AG08395 (cell line): ENCODE measurements at regions not wholly inside any gene's neighbourhood (a gene's known extent, or its start where the extent isn't known, plus 50 kb on each side); places are given as distances from the start of the nearest gene placed in this dataset.

Experiments used
- DNase-seq: peaks from one replicate; pipeline ENCODE4 v3.0.0; 2012; ENCODE audit warnings: mixed read lengths, low spot score

DNA sequence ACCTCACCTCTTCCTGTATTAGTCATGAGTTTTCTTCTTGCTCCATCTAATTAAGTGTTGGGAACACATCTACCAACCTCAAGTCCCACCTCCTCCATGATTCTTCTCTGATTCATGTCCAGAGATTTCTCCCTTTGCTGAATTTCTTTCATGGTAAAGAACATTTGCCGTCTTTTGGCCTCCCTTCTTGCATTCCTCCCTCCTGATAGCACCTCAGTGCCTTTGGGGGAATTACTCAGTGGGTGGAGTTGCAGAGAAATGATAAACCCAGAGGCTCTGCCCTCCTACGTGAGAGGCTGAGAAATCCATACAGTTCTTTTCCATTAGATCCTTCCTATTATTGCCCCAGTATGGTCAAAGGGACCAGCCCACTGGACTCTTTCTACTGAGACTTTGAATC lies 651.9 kb downstream of the SLC4A3 start:
- peak; percentile 62 for DNase-seq

DNA sequence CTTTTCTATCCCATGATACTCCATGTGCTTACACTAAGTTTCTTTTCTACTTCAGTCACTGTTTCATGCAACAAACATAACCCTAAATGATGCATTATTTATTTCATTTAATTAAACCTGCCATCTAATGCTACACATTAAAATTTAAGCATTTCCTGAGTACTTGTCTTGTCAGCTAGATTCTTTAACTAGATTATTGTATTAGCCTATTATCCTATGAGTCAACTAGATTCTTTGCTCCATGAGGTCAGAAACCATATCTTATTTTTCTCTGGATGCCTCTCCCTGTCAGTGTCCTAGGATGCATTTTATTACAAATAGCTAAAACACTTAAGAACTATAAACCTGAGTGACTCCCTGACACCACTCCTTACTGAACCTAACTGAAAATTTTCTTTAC lies 652.4 kb downstream of the SLC4A3 start:
- DNase-seq: peak; percentile 25

DNA sequence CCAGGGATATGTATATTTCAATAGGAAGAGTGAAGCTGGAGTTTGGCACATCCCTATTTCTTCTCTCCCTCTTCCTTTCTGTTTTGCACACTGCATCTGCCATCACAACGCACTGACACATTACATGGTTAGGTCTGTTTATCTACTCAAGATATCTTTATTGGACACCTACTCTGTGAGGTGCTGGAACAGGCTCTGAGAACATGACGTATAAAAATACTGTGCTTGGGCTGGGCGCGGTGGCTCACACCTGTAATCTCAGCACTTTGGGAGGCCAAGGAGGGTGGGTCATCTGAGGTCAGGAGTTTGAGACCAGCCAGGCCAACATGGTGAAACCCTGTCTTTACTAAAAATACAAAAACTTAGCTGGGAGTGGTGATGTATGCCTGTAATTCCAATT lies 653.3 kb downstream of the SLC4A3 start:
- DNase-seq: no peak

DNA sequence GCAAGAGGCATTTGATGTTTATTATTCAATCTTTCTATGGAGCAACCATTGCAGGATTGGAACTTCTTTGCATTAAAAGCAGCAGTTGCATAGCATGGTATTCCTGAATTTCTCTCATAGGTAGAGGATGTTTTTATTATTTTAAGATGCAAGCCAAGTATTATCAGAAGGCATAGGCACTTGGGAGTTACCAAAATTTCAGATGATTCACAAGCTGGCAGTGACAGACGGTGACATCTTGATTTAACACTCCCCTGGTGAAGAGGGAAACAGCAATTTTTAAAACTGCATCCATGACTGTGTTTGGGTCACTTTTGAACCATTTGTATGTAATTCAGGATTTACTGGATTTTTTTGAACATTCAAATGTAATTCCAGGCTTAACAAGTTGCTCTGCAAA lies 654.3 kb downstream of the SLC4A3 start:
- no peak for DNase-seq

DNA sequence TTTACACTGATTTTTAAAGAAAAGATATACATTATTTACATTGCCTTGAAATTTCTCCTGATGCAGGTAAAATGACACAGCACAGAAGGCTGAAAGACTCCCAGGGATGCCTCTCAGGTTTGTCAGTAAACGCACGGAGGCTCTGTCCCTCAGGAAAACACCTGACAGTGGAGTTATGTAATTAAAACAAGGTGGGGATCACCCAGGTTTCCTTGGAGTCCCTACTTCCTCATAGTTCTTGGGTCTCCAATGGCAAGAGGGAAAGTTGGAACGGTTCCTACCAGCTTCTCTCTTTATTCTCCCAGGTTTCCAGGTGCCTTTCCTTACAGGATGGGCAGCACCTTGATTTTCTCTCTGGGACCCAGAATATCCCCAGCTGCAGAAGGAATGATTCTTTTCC lies 654.8 kb downstream of the SLC4A3 start:
- DNase-seq: no peak

DNA sequence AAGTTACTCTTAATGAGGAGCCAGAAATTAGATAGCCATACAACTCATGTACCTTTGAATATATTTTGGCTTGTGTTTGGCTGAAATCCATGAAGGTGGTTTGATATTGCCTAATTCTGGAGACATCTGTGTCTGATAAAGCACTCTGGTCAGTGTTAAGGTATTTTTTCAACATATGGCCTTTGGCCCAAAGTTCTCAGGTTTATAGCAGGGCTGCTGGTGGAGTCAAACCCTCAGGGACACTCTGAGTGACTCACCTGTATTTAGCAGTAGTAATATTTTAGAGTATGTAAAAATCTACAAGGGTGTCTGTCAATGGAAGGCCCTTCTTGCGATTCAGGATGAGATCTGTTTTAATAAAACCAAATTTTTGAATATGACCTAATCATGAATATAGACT lies 666.5 kb downstream of the SLC4A3 start:
- no peak for DNase-seq

DNA sequence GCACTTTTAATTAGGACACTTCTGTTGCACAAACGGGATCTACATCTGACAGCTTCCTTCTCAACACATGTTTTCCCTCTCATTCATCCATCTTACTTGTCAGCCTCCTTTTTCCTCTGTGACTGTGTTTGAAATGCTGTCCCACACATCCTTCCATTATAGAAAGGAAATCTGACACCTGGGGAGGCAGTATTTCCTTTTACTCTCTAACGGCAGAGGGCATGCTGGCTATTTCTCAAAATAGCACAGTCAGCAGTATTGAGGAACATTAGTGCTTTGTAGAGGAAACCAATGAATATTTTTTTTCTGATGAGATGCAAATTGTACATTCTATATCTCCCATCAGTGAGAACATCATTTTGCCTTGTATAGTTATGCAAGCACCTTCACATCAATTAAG lies 668.7 kb downstream of the SLC4A3 start:
- DNase-seq: no peak

DNA sequence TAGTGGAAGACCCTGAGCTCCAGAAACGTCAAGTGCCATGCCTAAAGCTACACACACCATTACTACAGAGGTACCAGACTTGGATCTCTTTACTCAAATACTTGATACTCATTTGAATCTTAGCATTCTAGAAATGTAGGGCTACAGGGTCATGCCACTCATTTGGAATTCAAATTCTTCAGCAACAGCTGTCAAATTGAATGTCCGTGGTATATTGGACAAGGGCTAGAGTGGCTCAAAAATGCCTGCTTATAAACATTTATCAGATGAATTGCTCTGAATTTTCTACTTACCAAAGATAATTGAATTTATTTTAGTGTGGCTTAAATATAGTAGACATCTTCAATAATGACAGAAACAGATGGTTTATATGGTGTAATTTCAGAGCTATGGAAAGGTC lies 669.7 kb downstream of the SLC4A3 start:
- DNase-seq: no peak

DNA sequence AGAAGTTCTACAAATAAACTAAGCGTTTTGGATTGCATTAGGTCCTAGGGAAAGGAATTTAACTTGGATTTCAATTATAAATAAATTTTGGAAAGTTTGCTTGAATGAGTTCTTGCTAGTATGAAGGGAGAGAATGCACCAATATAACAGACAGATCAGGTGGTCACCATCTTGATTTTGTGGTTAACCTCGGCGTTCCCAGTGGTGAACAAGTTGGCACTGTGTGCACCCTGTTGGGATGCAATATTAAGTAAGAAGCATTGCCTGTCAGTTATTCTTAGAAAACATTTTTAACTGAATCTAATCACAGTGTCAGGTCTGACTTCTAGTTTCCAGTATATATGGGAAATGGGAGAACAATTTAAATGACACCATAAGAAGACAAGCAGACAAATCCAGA lies 673.4 kb downstream of the SLC4A3 start:
- no peak for DNase-seq

DNA sequence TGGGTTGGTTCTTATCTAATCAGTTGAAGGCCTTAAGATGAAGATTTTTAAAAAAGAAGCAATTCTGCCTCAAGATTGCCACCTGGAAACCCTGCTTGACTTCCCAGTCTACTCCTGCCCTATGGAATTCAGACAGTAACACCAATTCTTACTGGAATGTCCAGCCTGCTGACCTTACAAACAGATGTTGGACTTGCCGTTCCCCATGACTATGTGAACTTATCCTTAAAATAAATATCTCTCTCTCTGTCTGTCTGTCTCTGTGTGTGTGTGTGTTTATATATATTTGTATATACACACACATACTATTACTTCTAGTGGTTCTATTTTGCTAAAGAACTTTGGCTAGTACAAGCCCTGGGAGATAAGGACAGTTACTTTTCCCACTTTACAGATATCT lies 675.3 kb downstream of the SLC4A3 start:
- no peak for DNase-seq

DNA sequence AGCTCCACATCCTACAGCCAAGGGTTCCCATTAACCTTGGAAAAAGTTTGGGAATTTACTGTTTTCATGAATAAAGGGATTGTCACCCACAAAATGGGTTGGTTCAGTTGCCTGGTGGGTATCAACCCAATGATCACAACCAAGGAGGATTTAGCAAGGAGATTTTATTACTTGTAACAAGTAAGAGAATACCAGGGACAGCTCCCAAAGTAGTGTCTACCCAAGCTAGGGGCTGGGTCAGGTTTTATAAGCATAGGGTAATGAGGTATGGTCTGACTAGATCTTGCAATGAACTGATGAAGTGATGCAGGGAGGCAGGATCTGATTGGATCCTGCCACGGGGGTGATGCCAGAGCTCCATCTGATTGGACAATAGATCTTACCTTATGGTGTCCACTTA lies 681.8 kb downstream of the SLC4A3 start:
- DNase-seq: no peak

DNA sequence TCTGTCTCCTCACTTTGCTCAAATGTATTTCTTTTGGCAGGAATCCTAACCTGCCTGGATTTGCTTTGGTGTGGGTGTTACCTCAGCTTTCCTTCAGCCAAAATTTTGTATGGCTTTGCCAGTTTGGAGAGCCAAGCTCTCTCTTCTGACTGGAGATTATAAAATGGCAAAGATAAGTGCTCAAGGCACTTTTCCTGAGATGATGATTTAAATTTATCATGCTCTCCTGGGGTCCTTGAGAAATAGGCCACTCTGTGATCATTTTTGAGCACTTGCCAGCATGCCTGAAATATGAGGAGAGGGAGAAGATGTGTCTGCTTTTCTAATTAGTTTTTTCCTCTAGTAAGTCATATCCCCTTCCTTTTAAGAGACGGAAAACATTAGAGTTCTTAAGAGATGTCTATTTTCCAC lies 683.0 kb downstream of the SLC4A3 start:
- no peak for DNase-seq

DNA sequence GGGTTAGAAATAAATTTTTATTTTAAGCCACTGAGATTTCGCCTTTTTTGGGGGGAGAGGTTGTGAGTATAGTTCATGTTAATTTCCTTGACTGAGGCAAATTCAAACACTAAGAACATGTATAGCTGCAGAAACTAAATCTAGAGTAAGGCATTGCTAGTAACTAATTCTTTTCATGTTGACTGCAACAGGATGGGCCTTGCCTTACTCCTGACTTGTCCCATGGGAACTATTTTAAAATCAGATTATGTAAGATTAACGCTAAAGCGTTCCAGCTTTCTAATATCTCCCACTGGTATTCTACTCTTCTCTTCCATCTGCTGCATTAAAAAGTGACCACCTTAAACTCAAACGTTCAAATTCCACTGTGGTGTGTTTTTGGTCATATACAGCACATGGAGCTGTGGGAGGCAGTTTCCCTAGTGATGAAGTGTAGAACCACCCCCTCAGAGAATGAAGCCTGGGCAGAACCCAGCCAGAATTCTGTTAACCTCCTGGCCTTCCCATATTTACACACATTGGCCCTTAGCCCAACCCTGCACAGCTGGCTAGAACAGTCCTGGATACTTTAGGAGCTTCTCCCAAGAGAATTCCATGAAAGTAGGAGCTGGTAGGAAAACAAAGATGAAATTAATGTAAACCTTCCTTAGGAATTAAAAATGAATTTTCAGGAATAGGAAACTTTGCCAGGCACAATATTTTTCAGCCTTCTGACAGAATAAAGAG lies 687.8 kb downstream of the SLC4A3 start:
- no peak for DNase-seq

DNA sequence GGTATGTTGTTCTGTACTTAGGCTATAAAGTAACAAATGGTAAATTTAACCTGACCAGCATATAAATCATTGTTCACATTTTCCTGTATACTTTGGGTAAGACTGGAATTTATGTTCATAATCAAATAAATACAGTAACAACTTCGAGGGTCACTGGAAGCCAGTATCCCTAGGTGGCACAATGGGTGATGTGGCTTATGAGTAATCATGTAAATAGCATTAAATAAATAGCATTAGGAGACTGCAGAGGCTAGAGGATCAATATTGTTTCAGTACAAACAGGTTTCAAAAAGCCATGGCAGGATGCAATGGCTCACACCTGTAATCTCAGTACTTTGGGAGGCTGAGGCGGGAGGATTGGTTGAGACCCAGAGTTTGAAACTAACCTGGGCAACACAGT lies 690.6 kb downstream of the SLC4A3 start:
- no peak for DNase-seq

DNA sequence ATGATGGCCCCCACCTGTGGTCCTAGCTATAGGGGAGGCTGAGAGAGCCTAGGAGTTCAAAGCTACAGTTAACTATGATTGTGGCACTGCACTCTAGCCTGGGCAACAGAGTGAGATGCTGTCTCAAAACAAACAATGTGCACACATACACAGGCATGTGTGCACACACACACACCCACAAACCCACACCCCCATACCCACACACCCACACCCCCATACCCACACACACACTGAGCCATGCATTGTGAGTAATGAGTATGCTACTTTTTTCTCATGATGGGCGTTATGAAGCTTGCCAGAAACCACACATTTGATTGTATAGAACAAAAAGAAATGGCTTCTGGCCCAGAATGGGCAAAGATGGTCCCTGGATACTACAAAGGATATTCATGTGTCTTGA lies 691.1 kb downstream of the SLC4A3 start:
- DNase-seq: no peak

DNA sequence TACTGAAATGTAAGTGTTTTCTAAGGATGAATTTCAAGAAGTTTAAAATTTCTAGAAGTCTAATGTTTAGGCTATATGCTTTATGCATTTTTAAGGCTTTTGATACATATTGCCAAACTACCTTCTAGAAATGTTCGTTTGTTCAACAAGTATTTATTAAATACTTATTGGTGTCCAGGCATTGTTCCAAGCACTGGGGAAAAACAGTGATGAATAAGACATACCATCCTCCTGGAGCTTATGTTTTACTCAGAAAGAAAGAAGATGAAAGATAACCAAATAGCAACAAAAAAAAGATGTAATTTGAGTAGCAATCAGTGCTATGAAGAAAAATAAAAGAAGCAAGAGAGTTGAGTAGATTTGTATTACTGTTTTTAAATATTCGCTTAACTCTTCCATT lies 692.9 kb downstream of the SLC4A3 start:
- no peak for DNase-seq

DNA sequence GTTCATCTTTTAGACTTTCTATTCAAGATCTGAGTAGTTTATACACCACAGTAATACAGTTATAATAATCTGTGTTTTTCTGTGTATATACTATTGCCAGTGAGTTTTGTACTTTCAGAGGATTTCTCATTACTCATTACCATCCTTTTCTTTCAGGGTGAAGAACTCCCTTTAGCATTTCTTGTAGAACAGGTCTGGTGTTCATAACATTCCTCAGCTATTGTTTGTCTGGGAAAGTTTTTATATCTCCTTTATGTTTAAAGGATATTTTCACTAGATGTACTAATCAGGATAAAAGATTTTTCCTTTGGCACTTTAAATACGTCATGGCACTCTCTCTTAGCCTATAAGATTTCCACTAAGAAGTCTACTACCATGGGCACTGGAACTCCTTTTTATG lies 705.5 kb downstream of the SLC4A3 start:
- DNase-seq: no peak

DNA sequence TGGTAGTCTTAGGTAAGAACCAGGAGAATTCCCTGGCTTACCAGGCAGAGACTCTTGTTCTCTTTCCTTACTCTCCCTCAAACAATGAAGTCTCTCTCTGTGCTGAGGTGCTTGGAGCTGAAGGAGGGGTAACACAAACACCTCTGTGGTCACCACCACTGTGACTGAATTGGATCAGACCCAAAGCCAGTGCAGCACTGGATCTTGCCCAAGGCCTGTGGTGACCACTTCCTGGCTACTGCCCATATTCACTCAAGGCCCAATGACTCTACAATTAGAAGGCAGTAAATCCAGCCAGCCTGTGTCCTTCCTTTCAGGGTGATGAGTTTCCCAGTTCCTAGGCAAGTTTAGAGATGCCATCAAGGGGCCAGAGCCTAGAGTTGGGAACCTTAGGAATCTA lies 706.8 kb downstream of the SLC4A3 start:
- DNase-seq: no peak

DNA sequence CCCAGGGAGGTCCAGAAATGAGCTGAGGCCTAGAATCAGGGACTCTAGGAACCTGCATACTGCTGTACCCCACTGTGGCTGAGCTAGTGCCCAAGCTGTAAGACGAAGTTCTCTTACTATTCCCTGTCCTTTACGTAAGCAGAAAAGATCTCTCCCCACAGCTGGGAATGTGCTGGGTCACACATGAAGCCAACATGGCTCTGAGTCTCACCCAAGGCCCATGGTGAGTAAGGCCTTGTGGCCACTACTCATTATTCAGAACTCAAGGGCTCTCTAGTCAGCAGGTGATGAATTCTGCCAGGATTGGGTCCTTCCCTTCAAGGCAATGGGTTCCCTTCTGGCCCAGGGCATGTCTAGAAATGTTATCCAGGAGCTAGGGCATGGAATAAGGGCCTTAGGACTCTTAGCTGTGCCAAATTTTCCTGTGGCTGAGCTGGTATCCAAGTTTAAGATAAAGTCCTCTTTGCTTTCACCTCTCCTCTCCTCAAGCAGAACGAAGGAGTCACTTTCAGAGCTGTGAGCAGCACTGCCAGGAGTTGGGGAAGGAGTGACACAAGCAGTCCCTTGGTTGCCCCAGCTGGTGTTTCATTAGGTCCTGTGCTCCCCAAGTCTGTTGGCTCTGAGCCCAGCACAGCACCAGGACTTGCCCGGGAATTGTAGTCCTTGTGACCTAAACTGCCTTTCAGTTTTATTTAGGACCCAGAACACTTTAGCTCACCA lies 707.6 kb downstream of the SLC4A3 start:
- no peak for DNase-seq

DNA sequence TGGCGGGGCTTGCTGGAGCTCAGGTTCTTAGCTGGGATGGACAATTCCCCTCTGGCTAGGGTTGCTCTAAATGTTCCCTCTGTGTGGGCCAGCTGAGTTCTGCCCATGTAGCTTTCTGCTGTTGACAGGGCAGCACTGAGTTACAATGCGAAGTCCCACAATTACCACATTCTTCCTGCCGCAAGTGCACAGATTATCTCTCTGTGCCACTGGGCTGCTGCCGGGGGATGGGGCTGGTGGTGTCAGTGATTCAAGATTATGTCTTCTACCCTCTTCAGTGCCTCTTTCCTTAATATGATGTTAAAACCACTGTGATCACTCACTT lies 708.1 kb downstream of the SLC4A3 start:
- no peak for DNase-seq

DNA sequence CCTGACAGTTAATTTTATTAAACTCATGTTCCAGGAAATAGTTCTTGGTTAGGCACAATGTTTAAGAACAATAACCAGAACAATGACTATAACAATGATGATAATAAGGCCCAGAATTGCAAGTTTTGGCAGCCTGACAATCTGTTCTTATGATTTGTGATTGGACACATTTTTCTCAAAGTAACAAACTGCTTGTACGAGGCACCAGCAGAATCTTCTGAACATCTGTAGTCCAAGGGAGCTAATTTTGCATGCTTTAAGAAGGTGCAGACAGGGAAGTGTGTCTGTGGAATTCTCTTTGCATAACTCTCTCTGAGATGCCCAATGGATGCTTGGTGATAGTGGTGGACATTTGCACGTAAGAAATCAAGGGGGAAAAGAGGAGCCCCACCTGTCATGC lies 709.3 kb downstream of the SLC4A3 start:
- no peak for DNase-seq

DNA sequence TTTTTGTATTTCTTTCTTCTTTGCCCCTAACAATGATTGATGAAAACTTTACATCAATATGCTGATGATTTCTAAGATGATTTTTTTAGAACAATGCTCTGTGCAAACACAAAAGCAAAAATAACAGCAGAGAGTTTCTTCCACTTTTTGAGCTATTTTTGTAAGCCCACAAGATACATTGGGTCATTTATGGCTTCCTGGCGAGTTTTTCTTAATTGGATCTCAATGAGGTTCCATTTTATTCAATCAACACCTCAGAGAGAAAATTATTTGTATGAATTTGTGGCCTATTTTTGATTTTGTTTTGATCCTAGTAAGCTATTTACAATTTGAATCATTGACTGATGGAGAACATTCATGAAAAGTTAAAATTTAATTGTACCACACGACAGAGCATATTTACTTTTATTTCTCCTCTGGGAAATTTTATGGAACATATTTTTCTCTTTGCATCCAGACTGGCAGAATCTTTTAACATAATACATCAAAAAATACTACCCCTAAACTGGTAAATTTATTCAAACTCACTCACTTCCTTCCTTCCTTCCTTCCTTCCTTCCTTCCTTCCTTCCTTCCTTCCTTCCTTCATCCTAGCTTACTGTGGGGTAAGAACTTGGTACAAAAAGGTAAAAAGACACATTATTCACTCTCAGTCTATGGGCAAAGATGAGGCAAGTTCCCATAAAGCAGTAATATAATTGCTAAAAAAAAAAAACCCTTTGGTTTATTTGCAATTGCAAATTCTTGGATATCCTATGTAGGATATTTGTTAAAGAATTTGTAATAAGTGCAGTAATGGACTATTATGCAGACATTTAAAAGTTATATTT lies 710.4 kb downstream of the SLC4A3 start:
- DNase-seq: no peak

DNA sequence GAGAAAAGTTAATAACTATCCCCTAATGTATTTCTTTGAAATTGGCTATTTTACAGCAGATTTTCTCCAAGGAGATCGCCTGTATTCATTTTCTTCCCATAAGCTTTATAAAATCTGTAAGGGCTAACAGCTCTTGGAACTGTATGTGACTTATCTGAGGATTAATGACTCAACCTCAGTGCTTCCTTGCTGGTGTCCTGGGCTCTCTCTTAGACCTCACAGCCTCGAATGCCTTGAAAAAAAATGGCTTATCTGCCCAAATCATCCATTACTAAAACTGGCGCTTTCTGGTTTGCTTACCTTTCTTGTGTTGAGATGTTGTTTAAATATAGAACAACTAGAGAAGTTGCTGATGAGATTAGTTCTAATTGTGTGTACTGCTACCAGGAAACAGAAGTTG lies 713.6 kb downstream of the SLC4A3 start:
- DNase-seq: no peak
